ENCODE measurements at regions not wholly inside any gene's neighbourhood (a gene's known extent, or its start where the extent isn't known, plus 50 kb on each side); places are given as distances from the start of the nearest gene placed in this dataset.
"Not testable (repeated sequence)": the region's sequence is repeated elsewhere in the genome, so short reads cannot be mapped to it uniquely, and the experiment has no call there.

- no peak for DNase-seq (ENCODE audit: low read depth, low spot score)
These were observed 64.7 kb upstream of the HIVEP3 start for GRCh38 chr1:41983451-41983850.

- DNase-seq (ENCODE audit: low read depth, low spot score): no peak
These were observed 63.1 kb upstream of the HIVEP3 start for GRCh38 chr1:41981796-41982195.

GRCh38 chr1:41980827-41981653 lies 62.3 kb upstream of the HIVEP3 start:
- DNase-seq (ENCODE audit: low read depth, low spot score): no peak

- DNase-seq (ENCODE audit: low read depth, low spot score): no peak
These were observed 60.3 kb upstream of the HIVEP3 start for GRCh38 chr1:41978986-41979385.

- DNase-seq (ENCODE audit: low read depth, low spot score): no peak
These were observed 58.6 kb upstream of the HIVEP3 start for GRCh38 chr1:41977326-41977725.

GRCh38 chr1:41976671-41977070 lies 57.9 kb upstream of the HIVEP3 start:
- DNase-seq (ENCODE audit: low read depth, low spot score): no peak

GRCh38 chr1:41975850-41976569 lies 57.3 kb upstream of the HIVEP3 start:
- no peak for DNase-seq (ENCODE audit: low read depth, low spot score)

GRCh38 chr1:41975121-41975520 lies 56.4 kb upstream of the HIVEP3 start:
- DNase-seq (ENCODE audit: low read depth, low spot score): no peak

- not testable (repeated sequence) for DNase-seq (ENCODE audit: low read depth, low spot score)
These were observed 49.8 kb upstream of the HIVEP3 start for GRCh38 chr1:41968557-41968956.

Measured in ELF-1 (cell line).